ENCODE measurements at regions not wholly inside any gene's neighbourhood (a gene's known extent, or its start where the extent isn't known, plus 50 kb on each side); places are given as distances from the start of the nearest gene placed in this dataset.

DNA sequence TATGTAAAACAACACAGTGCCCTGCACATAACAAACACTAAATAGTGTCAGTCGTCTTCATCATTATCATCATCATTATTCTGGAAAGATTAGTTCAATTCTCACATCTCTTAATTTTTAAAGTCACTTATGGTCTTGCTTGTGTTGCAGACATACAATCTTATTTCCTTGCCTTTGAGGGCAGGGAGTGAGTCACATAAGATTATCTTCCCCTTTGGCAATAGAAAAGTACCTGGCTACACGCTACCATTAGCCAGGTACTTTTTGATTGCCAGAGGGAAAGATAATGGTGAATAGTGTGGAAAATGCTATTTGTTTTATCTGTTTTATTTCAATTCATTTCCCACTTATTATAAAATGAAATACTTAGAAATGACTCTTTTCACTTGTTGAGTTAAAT is 76.6 kb upstream of the RMDN2 start:
- TF ChIP-seq, protein P1, sequence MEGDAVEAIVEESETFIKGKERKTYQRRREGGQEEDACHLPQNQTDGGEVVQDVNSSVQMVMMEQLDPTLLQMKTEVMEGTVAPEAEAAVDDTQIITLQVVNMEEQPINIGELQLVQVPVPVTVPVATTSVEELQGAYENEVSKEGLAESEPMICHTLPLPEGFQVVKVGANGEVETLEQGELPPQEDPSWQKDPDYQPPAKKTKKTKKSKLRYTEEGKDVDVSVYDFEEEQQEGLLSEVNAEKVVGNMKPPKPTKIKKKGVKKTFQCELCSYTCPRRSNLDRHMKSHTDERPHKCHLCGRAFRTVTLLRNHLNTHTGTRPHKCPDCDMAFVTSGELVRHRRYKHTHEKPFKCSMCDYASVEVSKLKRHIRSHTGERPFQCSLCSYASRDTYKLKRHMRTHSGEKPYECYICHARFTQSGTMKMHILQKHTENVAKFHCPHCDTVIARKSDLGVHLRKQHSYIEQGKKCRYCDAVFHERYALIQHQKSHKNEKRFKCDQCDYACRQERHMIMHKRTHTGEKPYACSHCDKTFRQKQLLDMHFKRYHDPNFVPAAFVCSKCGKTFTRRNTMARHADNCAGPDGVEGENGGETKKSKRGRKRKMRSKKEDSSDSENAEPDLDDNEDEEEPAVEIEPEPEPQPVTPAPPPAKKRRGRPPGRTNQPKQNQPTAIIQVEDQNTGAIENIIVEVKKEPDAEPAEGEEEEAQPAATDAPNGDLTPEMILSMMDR (IDR thresholded peaks at IDR 0.05) = no peak
- TF ChIP-seq POLR2A (IDR thresholded peaks at IDR 0.05) (no peak), POLR2AphosphoS5 (IDR thresholded peaks at IDR 0.05) (no peak)

All from prostate gland (tissue), 2 donors.